SK-N-DZ (cell line): ENCODE measurements at regions not wholly inside any gene's neighbourhood (a gene's known extent, or its start where the extent isn't known, plus 50 kb on each side); places are given as distances from the start of the nearest gene placed in this dataset.
"Not testable (repeated sequence)": the region's sequence is repeated elsewhere in the genome, so short reads cannot be mapped to it uniquely, and the experiment has no call there.

ENCODE experiments used
- DNase-seq: peaks from one replicate; pipeline ENCODE4 v3.0.0-alpha.2; 2015; ENCODE audit warnings: low spot score

- no peak for DNase-seq
Observed at GRCh38 chr5:168136340-168136739, 155.1 kb upstream of the WWC1 start.

DNA sequence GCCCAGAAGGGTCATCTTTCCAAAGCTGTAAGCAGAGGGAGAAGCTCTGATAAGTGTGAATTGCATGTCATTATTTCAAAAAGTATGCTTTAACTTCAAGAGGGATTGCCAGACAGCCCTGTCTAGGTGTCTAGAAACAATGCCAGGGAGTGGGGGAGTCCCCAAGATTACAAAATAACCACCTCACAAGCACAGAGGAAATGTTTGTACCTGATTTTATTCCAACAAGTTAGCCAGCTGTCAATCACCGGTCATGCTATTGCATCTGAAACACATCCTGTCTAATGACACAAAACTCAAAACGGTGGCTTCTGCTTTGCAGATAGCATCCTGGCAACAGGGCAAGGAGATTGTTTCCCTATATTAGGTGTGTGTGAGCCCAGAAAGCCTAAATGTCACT, 154.2 kb upstream of the WWC1 start:
- DNase-seq = no peak

GRCh38 chr5:168140241-168140640, 151.2 kb upstream of the WWC1 start:
- no peak for DNase-seq

GRCh38 chr5:168142402-168142801, 149.0 kb upstream of the WWC1 start:
- DNase-seq = no peak

DNA sequence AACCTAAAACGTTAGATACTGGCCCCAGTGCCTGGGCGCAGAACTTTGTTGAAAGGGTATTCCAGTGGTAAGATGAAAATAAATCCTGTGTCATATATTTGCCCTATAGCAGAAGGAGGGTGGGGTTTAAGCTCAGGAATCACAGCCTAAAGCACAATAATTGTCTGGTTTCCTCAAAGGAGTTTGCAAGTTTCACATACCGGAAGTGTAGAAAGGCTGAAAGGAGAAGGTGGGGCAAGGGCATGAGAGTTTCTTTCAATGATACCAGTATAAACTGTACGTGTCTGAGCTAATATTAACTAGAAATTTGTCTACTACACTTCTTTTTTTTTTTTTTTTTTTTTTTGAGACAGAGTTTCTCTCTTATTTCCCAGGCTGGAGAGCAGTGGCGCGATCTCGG, 147.9 kb upstream of the WWC1 start:
- DNase-seq = not testable (repeated sequence)

GRCh38 chr5:168147106-168147505, 144.3 kb upstream of the WWC1 start:
- no peak for DNase-seq

- peak; percentile 69 for DNase-seq
Observed at GRCh38 chr5:168147568-168148360, 143.7 kb upstream of the WWC1 start.

DNA sequence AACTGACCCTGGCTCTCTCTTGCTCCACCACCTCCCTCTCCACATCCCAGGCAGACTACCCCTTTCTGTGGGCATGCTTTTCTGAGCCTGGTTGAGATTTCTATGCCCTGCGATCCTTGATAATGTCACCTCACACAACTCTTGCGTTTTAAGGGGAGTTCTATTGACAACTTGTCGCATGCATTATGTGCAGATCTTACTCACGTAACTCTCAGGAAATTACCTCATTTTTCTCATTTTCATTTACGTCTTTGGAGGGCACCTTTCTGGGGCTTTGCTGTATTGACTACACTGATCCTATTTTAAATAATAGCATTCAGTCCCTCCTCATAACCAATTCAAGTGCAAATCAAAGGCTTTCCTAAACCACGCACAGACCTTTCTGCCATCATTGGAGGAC, 140.4 kb upstream of the WWC1 start:
- DNase-seq = no peak

GRCh38 chr5:168152660-168153059, 138.8 kb upstream of the WWC1 start:
- no peak for DNase-seq

DNA sequence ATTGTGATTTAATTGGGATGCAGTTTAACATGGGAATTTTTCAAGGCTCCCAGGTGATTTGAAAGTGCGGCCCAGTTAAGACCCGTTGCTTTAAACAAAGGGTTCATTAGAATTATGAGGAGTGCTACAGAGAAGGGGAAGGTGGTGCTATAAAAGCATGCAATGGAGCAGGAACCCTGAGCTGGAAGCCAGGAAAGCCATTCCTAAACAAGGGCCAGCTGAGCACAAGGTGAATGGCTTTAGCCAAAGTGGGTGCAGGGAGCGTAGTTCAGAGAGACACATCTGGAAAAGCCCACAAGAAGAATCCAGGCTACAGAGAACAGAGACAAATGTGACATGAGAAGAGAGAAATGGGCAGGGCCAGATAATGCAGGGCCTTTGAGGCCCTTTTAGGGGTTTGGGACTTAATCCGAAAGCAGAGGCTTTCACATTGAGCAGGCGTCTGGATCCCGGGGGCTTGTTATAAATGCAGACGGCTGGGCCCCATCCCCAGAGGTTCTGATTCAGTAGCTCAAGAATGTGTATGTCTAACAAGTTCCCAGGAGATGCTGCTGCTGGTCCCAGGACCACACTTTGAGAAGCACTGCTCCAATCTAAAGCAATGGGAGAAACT, 138.1 kb upstream of the WWC1 start:
- DNase-seq = no peak

GRCh38 chr5:168153876-168154270, 137.6 kb upstream of the WWC1 start:
- DNase-seq = no peak

- DNase-seq = no peak
Observed at GRCh38 chr5:168155585-168155984, 135.9 kb upstream of the WWC1 start.

GRCh38 chr5:168156170-168156569, 135.3 kb upstream of the WWC1 start:
- DNase-seq = no peak

GRCh38 chr5:168157141-168157540, 134.3 kb upstream of the WWC1 start:
- DNase-seq = no peak

GRCh38 chr5:168159425-168159824, 132.0 kb upstream of the WWC1 start:
- peak; percentile 38 for DNase-seq

GRCh38 chr5:168162464-168162863, 129.0 kb upstream of the WWC1 start:
- DNase-seq = peak; percentile 96

DNA sequence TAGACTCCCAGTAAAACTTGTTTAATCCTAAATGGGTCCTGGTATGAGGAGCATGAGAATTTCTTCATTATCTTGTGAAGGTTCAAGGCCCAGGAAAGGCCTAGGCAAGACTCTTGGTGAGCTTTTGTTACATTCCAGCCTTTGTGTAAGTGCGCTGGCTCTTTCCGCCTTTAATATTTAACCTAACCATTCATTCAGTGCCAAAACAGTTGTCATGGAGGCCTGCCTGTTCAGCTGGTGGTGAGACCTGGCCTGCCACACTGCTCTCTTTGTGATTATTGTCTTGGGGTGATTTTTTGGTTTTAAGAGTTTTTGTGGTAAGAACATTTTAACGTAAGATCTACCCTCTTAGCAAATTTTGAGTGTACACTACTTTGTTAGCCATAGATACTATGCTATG, 127.5 kb upstream of the WWC1 start:
- no peak for DNase-seq

DNA sequence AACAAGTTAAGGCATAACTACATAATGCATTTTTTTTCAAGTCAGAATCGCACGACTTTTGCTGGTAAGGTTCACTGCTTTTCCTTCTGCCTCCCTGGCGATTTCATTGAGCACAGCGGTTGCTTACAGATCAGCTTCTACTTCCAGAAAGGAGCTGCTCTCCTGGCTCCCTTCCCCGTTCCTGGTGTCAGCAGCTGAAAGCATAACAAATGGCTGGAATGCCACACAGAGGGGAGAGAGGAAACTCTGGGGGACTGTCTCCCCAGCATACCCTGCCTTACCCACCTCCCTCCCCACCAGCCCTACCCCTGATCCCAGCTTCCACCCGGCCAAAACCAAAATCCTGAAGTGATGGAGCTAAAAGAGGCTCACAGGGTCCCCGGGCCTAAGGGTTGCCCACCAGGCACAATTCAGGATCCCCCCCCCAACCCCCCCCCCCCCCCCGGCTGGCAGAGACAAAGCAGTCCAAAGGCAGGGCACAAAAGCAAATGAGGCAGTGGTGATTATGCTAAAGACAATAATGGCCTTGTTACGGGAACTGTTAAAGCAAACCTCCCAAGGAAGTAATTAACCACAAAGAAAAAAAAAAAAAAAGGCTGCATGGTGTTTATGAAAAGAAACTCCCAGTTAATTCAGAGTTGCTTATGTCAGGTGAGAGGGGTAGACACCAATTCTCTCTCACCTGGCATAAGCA, 126.1 kb upstream of the WWC1 start:
- DNase-seq = no peak

- no peak for DNase-seq
Observed at GRCh38 chr5:168165977-168166376, 125.5 kb upstream of the WWC1 start.

DNA sequence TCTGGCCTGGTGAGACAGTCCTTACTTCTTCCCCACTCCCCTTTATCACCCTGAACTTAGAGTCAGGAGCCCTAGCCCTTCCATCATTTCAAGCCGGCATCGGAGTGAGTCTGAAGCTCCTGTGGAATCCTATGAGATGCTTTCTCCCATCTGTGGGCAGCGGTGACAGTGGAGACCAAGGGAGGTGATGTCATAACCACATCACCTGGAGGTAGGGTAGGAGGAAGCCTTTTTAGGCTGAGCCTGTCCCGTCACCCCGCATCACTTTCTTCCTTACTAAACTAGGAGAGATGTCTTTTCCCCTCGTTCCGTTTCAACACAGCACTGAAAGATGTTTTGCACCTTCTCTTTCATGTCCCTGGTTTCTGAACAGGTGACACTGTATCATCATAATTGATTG, 124.1 kb upstream of the WWC1 start:
- no peak for DNase-seq

- no peak for DNase-seq
Observed at GRCh38 chr5:168168978-168169698, 122.3 kb upstream of the WWC1 start.

DNA sequence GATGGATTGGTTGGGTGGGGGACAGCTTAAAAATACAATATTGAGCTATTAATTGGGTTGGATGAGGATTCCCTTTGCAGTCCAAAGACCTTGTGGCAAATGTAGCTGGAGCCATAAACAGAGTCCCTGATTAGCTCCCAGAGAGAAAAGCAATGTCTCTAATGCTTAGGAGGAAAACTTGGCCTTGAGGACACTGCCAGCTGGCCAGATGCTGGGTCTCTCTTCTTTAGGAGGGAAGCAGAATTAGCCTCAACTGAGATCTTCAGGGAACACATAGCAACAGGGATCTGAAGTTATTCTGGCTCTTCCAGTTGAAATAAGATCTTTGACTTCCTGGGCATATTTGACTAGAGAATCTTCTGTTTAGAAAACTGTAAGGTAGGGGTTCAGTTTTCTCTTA, 121.7 kb upstream of the WWC1 start:
- no peak for DNase-seq
